HG03439 (cell line): ENCODE measurements at regions not wholly inside any gene's neighbourhood (a gene's known extent, or its start where the extent isn't known, plus 50 kb on each side); places are given as distances from the start of the nearest gene placed in this dataset.

Experiments
- ATAC-seq: cut with Tn5 transposase; IDR thresholded peaks from one replicate; pipeline ENCODE4 v1.9.1; 2021; ENCODE audit warnings: mild to moderate bottlenecking, moderate library complexity; ENCODE audit not compliant: unreplicated experiment

DNA sequence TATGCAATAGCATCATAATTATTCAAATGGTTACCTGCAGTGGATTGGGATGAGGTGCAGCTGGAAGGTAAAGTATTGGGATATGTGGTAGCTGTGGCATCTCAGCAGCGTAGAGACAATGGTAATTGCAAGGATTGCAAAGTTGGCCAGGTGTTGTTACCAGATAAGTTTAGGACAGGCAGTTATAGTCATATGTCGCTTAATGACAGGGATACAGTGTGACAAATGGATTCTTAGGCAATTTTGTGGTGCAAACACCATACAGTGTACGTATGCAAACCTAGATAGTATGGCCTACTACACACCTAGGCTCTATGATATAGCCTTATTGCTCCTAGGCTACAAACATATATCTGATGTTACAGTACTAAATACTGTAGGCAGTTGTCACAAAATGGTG is 163.5 kb upstream of the LYZL2 start:
- ATAC-seq, result no peak

DNA sequence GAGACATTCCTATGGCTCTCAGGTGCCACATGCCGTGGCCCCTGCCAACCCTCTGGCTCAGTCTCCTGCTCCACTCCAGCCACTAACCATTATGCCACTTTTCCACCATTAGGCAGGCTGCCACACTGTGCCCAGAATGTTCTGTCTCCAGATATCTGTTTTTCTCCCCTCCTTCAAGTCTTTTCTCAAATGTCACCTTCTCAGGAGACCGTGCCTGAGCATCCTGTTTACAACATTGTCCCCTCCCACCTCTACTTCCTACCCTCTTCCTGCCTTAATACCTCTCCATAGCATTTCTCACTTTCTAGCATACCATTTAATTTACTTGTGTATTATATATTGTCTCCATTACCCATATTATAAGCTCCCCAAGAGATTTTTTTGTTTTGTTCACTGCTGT is 162.5 kb upstream of the LYZL2 start:
- ATAC-seq, result no peak

DNA sequence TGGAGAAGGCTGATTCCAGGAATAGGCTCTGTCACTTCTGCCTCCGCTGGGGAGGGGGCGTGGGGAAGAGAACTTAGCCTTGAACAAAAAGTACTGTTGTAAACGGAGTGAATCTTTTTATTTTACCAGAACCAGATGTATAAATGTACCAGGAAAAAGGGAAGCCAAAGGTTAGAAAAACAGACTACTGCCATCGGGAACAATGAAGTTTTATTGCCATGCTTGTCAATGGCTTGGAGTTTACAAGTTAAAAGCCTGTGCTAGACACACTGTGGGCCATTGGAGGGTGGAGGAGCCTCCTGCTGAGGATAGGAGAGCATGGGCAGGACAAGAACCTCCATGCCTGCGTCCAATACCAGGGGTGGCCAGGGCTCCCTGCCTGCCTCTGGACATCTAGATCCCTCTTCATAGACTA is 161.7 kb upstream of the LYZL2 start:
- ATAC-seq, result no peak

DNA sequence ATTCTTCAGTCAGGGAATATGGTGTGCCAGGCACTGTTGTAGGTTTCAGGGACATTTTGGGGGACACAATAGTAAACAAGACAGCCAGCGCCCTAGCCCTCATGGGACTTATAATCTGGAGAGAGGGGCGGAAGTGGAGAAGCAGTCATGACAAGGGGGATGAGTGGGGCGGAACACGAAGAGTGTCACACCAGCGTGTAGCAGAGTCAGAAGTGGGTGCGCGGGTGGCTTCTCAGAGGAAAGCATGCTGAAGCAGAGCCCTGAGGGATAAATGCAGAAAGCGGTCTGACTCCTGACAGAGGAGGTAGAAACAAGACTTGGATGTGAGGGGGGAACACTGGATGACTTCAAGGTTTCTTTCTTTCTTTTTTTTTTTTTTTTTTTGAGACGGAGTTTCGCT is 160.3 kb upstream of the LYZL2 start:
- ATAC-seq, result no peak

DNA sequence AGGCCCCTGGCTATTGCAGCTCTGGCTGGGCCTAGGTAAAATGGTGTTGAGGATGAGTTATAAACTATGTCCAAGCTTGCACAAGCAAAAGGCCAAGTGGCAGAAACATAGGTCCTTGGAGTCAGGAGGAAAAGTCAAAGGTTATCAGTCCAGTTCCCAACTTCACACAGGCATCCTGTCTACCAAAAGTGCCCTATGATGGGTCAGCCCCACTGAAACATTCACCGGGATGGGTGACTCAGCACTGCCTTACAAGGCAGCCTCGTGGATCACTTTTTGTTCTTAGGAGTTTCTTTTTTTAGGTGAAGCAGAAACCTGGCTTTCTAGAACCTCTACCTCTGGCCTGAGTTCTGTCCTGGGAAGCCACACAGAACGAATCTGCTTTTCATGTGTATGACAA is 158.8 kb upstream of the LYZL2 start:
- no peak for ATAC-seq

DNA sequence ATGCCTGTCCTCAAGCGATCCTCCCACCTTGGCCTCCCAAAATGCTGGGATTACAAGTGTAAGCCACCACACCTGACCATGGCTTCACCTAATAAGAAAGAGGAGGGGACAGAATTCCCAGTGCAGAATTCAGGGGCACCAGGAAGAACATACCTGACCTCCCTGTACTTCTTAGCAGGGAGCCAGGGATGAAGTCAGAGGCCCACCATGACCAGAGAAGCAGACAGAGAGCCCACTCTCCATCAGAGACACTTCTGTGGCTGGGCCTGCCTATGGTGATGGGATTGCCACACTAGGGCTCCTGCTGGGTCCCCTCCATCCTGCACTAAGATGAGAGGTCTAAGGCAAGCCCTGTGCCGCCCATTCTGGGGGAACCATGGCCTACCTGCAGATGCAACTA is 157.4 kb upstream of the LYZL2 start:
- no peak for ATAC-seq

DNA sequence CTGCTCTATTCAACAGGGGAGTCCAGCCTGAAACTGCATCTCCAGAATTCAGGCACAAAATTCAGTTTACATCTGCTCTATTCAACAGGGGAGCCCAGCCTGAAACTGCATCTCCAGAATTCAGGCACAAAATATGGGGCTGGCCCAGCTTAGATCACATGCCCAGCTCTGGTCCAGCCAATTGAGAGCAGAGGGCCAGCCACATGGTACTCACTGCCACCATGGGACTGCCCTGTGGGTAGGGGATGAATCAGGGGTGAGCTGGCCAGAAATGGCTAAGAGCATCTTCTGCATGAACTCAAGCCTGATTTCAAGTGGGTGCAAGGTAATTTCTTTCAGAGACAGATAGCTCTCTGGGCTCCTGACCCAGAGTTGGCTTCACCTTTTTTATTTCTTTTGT is 156.6 kb upstream of the LYZL2 start:
- ATAC-seq, result no peak

DNA sequence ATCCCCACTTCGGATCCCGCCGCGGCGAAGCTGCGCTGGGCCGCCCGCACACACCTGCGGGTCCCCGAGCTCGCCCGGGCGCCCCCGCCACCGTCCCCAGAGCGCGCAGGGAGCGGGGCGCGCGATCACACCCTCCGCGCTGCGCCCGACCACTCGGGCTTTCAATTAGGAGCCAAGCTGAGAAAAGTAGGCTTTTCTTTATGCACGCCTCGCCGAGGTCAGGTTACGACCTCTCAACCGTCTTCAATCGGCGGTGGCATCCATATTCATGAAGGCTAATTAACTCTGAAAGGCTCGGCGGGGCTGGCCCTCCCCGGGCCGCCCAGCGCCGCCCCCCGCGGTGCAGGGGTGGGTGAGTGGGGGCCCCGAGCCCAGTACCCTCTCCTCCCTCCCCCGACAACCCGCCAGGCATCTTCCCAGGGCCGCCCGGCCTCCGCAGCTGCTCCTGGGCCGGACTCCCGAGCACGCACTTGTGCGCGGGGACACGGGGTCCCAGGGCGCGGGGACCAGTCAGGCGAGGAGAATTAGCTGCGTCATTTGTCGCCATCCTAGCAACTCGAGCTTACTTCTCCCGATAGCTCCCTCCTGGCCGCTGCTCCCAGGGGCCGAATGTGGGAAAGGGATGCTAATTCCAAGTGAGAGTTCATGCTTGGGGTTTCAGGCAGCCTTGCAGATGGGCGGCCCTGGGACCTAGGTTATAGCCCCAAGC is 155.5 kb upstream of the LYZL2 start:
- no peak for ATAC-seq

DNA sequence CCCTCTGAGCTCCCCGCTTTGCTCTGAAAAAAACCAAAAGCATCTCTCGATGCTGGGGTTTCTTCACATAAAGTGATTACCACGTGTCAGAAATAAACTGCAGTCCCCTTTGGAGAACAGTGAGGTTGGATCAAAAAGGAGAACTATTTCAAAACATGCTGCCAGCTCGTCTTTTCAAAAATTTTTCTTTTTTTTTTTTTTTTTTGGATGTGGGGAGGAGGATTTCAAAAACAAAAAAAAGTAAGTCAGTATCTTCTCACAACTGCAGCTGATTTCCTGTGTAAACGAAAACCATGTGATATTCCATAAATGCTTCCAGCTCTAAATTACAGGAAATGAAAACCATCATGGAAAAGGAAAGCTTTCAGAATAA is 155.0 kb upstream of the LYZL2 start:
- ATAC-seq, result no peak

DNA sequence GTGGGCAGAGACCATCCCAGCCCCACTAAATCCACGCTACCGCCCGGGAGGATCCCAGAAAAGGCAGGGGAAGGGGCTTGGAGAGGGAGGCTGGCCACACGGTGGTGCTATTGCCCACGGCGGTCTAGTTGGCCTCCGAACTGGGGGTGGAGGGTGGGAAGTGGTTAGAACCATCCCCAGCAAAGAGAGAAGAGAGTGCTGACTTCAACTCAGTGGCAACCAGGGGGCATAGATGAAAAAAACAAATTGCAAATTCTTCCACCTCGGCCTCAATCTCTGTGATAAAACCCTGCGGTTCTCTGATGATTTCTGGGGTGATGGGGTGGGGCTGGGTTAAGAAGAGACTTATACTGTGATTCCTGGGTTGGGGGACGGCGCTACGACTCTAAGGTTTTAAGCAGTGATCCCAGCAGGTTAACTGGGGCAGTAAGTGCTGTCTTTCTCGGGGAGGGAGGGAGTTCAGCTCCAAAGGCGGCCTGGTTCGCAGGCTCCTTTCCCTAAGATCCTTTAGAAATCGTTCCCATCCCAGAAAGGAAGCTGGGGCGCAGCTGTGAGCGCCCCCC is 154.5 kb upstream of the LYZL2 start:
- ATAC-seq, result no peak

DNA sequence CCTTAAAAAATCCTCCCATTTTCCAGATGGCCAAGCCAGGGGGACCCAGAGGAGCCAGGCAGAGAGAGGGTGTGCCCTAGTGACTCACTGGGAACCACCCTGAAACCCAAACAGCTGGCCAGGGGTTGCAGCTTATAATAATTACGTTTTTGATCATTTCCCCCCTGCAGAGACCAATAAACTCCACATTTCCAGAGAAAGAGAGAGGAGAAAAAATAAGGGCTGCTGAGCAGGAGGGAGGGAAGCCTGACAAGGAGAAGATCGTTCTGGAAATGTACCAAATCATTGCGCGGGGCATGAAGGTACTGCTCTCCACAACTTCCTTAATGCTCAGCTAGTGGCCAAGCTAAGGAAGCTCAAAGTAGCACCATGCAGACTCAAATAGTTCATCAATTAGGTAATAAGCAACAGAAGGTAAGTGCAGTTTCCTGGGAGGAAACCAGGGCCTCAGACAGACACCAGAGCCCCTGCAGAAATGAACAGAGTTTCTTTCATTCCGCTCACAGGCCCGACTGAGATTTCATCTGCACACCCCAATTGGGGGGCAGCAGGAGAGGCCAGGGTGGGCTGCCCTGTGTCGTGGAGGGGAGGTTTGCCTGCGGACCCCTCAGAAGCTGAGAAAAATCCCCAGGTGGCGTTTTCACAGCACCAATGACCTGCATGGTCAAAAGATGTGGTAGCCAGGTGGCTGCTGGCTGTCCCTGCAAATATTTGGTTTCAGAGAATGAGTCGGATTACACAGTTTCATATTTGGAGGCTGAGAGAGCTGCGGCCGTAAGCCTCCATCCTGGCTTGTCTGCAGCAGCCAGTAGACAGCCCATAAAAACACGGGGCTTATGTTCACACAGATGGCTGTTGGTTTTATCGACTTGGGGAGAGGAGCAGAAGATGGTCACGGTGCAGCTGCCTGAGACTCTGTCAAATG is 153.2 kb upstream of the LYZL2 start:
- ATAC-seq, result no peak

DNA sequence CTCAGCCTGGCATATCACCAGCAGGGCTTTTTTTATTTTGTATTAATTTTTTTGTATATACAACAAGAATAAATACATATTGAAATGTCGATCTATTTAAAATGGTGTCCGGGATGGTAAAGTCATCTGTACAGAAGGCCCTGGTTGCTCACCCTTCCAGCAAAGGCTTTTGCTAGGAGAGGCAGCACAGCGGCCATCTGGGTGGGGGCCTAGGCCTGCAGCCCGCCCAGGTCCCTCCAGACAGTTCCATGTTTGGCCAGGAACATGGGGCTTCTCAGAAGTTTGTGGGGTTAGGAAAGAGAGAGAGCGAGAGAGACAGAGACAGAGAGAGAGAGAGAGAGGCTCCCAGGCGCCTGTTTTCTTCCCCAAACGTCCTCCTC is 152.6 kb upstream of the LYZL2 start:
- ATAC-seq, result no peak

DNA sequence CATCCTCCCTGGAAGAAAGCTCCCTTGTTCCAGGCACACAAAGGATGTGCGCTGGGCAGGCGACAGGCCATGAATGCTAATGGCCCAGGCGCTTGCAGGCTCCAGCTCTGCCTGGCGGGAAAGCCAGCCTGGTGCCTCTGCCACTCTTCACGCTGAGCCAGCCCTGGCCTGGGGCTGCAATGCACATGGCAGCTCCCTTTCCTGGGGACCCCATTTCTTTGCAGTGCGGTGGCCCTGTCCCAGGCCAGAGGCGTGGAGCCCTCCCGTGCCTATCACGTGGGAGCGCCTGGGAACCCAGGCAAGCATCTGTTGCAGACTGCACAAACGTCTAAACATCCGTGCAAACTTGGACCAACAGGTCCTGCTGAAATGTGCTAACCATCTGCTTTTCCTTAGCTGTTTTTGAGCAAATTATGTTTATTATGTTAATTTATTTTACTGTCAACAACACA is 152.1 kb upstream of the LYZL2 start:
- no peak for ATAC-seq

DNA sequence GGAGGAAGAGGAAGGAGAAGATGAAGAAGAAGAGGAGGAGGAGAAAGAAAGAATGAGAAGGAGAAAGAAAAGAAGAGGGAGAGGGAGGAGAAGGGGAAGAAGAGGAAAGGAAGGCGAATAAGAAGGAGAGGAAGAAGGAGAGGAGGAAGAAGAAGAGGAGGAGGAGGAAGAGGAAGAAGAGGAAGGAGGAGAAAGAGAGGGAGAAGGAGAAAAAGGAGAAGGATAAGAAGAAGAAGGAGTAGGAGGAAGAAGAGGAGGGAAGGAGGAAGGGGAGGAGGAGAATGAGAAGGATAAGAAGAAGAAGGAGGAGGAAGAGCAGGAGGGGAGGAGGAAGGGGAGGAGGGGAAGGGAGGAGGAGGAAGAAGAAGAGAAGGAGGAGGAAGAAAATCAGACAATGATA is 149.2 kb upstream of the LYZL2 start:
- ATAC-seq, result no peak

DNA sequence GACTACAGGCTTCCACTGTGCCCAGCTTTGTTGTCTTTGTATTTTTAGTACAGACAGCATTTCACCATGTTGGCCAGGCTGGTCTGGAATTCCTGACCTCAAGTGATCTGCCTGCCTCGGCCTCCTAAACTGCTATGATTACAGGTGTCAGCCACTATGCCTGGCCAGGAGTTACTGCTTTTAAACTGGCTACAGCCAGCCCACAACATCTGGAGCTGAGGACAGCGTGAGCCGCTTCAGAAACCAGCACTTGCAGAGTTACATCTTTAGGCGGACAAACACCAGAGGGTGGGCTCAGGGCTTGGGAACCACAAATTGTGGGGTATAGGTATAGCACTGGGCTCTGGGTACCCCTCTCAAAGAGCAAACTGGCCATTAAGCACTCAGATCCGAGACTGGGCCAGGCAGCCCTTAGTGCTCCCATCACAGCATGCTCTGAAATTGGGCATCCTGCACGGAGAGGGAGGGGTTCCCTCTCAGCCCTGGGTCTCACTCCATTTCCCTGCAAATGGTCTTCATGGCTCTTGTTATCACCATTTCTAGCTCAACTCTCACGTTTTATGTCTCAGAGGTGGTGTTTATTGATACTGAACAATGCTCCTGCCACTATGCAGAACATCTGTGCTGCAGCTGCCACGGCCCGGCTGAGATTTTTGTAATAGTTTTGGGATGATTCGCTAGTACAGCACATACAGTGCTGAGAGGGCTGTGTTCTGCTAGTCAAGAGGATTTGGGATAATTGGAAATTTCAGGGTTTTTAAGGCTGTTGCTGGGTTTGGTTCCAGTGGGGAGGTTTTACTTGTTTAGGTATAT is 146.4 kb upstream of the LYZL2 start:
- ATAC-seq, result no peak

DNA sequence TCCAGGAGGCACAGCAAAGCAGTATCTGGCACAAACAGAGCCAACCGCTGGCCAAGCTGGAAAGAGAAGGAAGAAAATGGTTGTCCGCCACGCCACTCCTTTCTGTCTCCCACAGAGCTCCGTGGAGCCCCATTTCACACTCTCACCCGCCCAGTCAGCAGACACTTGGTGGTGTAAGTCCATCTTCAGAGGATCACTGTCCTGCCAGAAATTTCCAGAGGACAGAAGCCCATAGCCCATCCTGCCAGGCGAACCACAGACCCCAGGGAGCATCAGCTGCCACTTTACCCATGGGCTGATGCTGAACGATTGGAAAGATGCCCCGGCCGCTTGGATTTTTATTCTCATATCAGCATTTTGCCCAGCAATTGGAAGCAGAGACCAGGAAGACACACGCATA is 144.7 kb upstream of the LYZL2 start:
- ATAC-seq, result no peak

DNA sequence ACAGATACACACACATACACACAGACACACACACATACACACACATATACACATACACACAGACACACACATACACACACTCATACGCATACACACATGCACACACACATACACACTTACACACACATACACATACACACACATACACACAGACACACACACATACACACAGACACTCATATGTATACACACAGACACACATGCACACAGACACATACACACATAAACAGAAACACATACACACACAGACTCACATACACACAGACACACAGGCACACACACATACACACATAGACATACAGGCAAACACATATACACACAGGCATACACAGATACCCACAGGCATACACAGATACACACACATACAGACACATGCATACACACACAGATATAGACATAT is 143.9 kb upstream of the LYZL2 start:
- ATAC-seq, result no peak

DNA sequence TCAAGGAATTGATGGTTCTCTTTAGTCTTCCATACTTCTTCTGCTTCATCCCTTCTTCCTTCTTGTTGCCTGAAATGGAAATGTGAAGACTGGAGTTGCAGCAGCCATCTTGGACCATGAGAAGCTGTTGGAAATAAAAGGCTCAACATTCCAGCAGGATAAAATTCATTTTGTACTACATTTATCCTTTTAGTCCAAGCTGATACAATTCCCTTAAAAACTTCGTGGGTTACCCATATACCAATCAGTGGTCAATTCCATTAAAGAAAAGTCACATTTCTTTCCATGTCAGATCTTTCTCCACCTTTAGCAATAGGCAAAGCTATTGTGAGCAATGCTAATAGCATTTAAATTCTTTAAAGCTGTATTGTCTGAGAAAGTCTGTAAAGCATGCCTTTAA is 141.3 kb upstream of the LYZL2 start:
- no peak for ATAC-seq

DNA sequence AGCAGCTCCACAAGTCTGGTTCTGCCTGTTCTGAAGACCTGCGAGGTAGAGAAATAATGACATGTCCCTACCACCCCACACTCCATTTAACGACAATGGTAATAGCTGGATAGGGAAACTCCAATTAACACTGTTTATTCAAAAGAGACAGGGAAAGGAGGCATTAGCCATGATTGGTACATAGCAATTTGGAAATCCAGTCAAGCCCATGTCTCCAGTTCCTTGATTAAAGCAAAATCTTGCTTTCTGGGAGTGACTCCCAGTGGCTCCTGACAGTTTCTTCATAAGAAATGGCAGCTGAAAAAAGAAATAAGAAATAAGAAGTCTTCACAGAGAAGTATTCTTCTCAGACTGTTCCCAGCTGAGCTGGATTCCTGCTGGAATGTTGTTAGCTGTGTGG is 140.7 kb upstream of the LYZL2 start:
- no peak for ATAC-seq

DNA sequence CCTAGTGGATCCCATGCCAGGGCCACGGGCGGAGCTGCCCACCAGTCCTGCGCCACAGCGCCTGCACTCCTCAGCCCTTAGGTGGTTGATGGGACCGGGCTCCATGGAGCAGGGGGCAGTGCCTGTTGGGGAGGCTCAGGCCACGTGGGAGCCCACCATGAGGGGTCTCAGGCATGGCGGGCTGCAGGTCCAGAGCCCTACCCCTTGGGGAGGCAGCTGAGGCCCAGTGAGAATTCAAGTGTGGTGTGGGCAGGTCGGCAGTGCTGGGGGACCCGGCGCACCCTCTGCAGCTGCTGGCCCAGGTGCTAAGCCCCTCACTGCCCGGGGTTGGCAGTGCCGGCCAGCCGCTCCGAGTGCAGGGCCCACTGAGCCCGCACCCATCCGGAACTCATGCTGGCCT is 139.8 kb upstream of the LYZL2 start:
- ATAC-seq, result no peak

DNA sequence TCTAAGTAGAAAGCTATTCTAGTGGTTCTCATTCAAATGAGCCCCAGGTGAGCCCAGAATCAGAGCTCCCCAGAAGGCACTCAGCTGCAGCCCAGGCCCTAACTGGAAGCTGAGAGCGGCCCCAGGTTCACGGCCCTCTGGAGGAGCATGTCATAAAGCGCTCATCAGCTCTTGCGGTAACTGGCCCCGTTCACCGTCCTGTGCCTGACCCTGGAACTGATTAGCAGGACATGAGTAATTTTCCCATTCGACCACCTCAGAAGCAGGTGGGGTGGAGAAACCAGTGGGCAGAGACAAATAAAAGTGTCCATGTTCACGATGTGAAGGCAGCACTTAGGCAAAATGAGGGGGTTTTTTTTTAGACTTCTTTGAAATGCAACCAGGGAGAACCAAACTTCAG is 136.1 kb upstream of the LYZL2 start:
- no peak for ATAC-seq
